ENCODE measurements at regions not wholly inside any gene's neighbourhood (a gene's known extent, or its start where the extent isn't known, plus 50 kb on each side); places are given as distances from the start of the nearest gene placed in this dataset.

DNA sequence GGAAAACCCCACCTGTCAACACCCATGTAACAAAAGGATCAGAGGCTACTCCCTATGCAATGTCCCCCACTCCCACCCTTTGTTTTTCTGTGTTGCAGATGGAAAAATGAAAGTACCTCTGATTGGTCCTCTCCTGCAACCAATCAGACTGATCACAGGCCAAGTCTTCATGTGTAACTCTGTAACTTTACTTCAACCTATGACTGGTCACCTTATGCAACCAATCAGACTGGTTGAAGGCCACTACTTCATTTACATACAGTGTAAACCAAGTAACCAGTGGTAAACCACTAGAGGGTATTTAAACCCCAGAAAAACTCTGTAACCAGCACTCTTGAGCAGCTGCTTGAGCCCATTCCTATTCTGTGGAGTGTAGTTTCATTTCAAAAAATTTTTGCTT, 266.3 kb upstream of the OLFM3 start:
- no peaks in the 10 kb centered on the region for H3K27me3 ChIP-seq (ENCODE audit: control insufficient read depth, extremely low read depth, insufficient read depth, low read length)
- H3K36me3 ChIP-seq (ENCODE audit: control insufficient read depth in 2 of 2, extremely low read depth in 1 of 2, insufficient read depth in 2 of 2, low read length in 2 of 2) = no peaks in the 10 kb centered on the region
- H3K4me1 ChIP-seq (ENCODE audit: control insufficient read depth, extremely low read depth, insufficient read depth, low read length) = no peaks in the 10 kb centered on the region
- no peaks in the 10 kb centered on the region for H4K20me1 ChIP-seq (ENCODE audit: control insufficient read depth, extremely low read depth, insufficient read depth, low read length)
- no peaks in the 10 kb centered on the region for H3K9me1 ChIP-seq (ENCODE audit: control insufficient read depth, extremely low read depth, insufficient read depth, low read length)
- H3K9ac ChIP-seq (ENCODE audit: control insufficient read depth, extremely low read depth, insufficient read depth, low read length) = no peak overlapping the region
- no peaks in the 10 kb centered on the region for H3K9me3 ChIP-seq (ENCODE audit: control insufficient read depth, low read depth, low read length)
- DNase-seq (ENCODE audit: low read depth, low spot score) (no peak), FAIRE-seq (no peak)
- no peak overlapping the region for H3K27ac ChIP-seq (ENCODE audit: control insufficient read depth, insufficient read depth, low read length)
- no peak overlapping the region for H3K4me3 ChIP-seq (ENCODE audit: control insufficient read depth in 2 of 3, extremely low read depth in 1 of 3, insufficient read depth in 2 of 3, low read depth in 1 of 3, low read length in 3 of 3)
- dilution Hi-C loops (cut with MboI; ENCODE audit: extremely low pct_ligation_motif_present, low sequenced_read_pairs) = loop anchor here (25.0 kb wide), 1 partner anchor 99 kb away; no protein-coding TSS in a partner anchor
- no peak for TF ChIP-seq EZH2 (IDR thresholded peaks at IDR 0.05; ENCODE audit: low read length)
- TF ChIP-seq, protein P1, sequence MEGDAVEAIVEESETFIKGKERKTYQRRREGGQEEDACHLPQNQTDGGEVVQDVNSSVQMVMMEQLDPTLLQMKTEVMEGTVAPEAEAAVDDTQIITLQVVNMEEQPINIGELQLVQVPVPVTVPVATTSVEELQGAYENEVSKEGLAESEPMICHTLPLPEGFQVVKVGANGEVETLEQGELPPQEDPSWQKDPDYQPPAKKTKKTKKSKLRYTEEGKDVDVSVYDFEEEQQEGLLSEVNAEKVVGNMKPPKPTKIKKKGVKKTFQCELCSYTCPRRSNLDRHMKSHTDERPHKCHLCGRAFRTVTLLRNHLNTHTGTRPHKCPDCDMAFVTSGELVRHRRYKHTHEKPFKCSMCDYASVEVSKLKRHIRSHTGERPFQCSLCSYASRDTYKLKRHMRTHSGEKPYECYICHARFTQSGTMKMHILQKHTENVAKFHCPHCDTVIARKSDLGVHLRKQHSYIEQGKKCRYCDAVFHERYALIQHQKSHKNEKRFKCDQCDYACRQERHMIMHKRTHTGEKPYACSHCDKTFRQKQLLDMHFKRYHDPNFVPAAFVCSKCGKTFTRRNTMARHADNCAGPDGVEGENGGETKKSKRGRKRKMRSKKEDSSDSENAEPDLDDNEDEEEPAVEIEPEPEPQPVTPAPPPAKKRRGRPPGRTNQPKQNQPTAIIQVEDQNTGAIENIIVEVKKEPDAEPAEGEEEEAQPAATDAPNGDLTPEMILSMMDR (optimal IDR thresholded peaks at IDR 0.05 in 1 of 3, IDR thresholded peaks at IDR 0.05 in 1 of 3, conservative IDR thresholded peaks at IDR 0.05 in 1 of 3; ENCODE audit: extremely low read depth in 1 of 3, insufficient read depth in 2 of 3, low read length in 3 of 3) = no peak
- no peaks in the 10 kb centered on the region for H3K79me2 ChIP-seq (ENCODE audit: control insufficient read depth, insufficient read depth, low read length)
- H2AFZ ChIP-seq (ENCODE audit: control insufficient read depth, low read length) = no peak overlapping the region
- H3K4me2 ChIP-seq (ENCODE audit: control insufficient read depth, extremely low read depth, insufficient read depth, low read depth, low read length) = no peak overlapping the region

DNA sequence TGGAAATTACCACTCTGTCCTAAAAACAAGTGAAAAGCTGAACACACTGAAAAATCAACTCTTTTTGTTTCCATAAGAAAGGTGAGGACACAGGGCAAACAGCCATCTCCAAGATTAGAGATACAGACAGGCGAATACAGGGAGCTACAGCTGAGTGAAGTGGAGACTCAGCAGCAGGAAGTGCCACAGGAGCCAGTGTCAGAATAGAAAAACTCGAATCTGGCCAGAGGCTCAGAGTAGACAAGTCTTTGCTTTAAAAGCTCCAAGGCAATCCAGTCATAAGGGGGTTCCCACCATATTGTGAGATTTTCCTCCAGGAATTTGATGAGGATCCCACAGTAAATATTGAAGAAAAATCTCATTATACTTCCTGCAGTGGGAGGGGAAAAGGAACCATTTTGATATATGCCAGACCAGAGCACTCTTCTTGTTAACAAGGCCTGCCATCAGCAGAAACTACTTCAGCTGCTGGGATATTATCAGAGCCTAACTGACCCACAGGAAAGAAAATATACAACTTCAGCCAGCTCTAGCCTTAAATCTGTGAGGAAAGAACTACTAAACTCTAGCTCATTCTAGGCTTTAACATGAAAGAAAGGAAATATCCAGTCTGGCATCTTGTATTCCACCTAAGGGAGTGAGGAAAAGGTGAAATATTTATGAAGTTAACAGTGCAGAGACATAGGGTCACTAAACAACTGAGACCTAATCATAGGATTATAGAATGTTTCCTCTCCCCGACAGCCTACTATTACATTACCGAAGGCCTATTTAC, 256.2 kb upstream of the OLFM3 start:
- Histone ChIP-seq H3K9ac (ENCODE audit: control insufficient read depth, extremely low read depth, insufficient read depth, low read length) (no peak overlapping the region), H3K79me2 (ENCODE audit: control insufficient read depth, insufficient read depth, low read length) (no peaks in the 10 kb centered on the region), H3K4me3 (ENCODE audit: control insufficient read depth in 2 of 3, extremely low read depth in 1 of 3, insufficient read depth in 2 of 3, low read depth in 1 of 3, low read length in 3 of 3) (no peak overlapping the region), H3K36me3 (ENCODE audit: control insufficient read depth in 2 of 2, extremely low read depth in 1 of 2, insufficient read depth in 2 of 2, low read length in 2 of 2) (no peaks in the 10 kb centered on the region), H2AFZ (ENCODE audit: control insufficient read depth, low read length) (no peak overlapping the region), H3K27ac (ENCODE audit: control insufficient read depth, insufficient read depth, low read length) (no peak overlapping the region), H4K20me1 (ENCODE audit: control insufficient read depth, extremely low read depth, insufficient read depth, low read length) (no peaks in the 10 kb centered on the region), H3K27me3 (ENCODE audit: control insufficient read depth, extremely low read depth, insufficient read depth, low read length) (no peaks in the 10 kb centered on the region), H3K4me2 (ENCODE audit: control insufficient read depth, extremely low read depth, insufficient read depth, low read depth, low read length) (no peak overlapping the region), H3K4me1 (ENCODE audit: control insufficient read depth, extremely low read depth, insufficient read depth, low read length) (no peaks in the 10 kb centered on the region), H3K9me3 (ENCODE audit: control insufficient read depth, low read depth, low read length) (no peaks in the 10 kb centered on the region), H3K9me1 (ENCODE audit: control insufficient read depth, extremely low read depth, insufficient read depth, low read length) (no peaks in the 10 kb centered on the region)
- dilution Hi-C loops (cut with MboI; ENCODE audit: extremely low pct_ligation_motif_present, low sequenced_read_pairs) = loop anchor here (25.0 kb wide), 1 partner anchor 109 kb away; no protein-coding TSS in a partner anchor
- no peak for DNase-seq (ENCODE audit: low read depth, low spot score)
- FAIRE-seq = no peak
- no peak for TF ChIP-seq EZH2 (IDR thresholded peaks at IDR 0.05; ENCODE audit: low read length)
- TF ChIP-seq, protein P1 (optimal IDR thresholded peaks at IDR 0.05 in 1 of 3, IDR thresholded peaks at IDR 0.05 in 1 of 3, conservative IDR thresholded peaks at IDR 0.05 in 1 of 3; ENCODE audit: extremely low read depth in 1 of 3, insufficient read depth in 2 of 3, low read length in 3 of 3) = no peak

Measured in keratinocyte (primary cell).